Activated CD4-positive, alpha-beta memory T cell treated with anti-CD3 and anti-CD28 coated beads, Interleukin-2, amount 10 ng/mL, durations not matched to agents 7 days and 5 days (primary cell): ENCODE measurements at regions not wholly inside any gene's neighbourhood (a gene's known extent, or its start where the extent isn't known, plus 50 kb on each side); places are given as distances from the start of the nearest gene placed in this dataset.
A peak's percentile ranks its signal among the peaks of the same experiment; 100 is the strongest.
"Not testable (repeated sequence)": the region's sequence is repeated elsewhere in the genome, so short reads cannot be mapped to it uniquely, and the experiment has no call there.

ENCODE experiments used
- CTCF ChIA-PET: fragments of 350-600 bp; sonication (Branson Sonifier 250); formaldehyde crosslinking; loops from one replicate; lab custom pipeline; 2021; ENCODE audit warnings: antibody characterized with exemption, inconsistent platforms; lab: Charles Lee
- POLR2A ChIA-PET: fragments of 350-600 bp; sonication (Branson Sonifier 250); formaldehyde crosslinking; loops from one replicate; lab custom pipeline; 2021; ENCODE audit warnings: antibody characterized with exemption; lab: Charles Lee
- DNase-seq: peaks from one replicate; pipeline ENCODE4 v3.0.0-alpha.2; 2020
- H3K27ac Mint-ChIP-seq: one replicate; pipeline ENCODE4 v1.8.0; 2021; ENCODE audit warnings: mild to moderate bottlenecking, mixed read lengths
- H3K27me3 Mint-ChIP-seq: one replicate; pipeline ENCODE4 v1.8.0; 2021; ENCODE audit warnings: mixed read lengths
- H3K36me3 Mint-ChIP-seq: one replicate; pipeline ENCODE4 v1.8.0; 2021; ENCODE audit warnings: low read depth, mixed read lengths
- H3K4me1 Mint-ChIP-seq: one replicate; pipeline ENCODE4 v1.8.0; 2021; ENCODE audit warnings: mixed read lengths
- H3K4me3 Mint-ChIP-seq: one replicate; pipeline ENCODE4 v1.8.0; 2021; ENCODE audit warnings: mild to moderate bottlenecking, mixed read lengths
- H3K9me3 Mint-ChIP-seq: one replicate; pipeline ENCODE4 v1.8.0; 2021; ENCODE audit warnings: mixed read lengths

GRCh38 chr3:18703798-18704197 lies 278.7 kb upstream of the SATB1 start:
- Mint-ChIP-seq H3K27ac (no peak overlapping the region), H3K36me3 (peaks cover 57% of the 10 kb centered on the region), H3K4me1 (no peaks in the 10 kb centered on the region), H3K27me3 (no peaks in the 10 kb centered on the region), H3K4me3 (no peak overlapping the region), H3K9me3 (peaks cover 45% of the 10 kb centered on the region)
- DNase-seq, result no peak
- POLR2A ChIA-PET, result no interaction called here
- CTCF ChIA-PET, result interaction anchor here (1.3 to 1.4 kb wide), 2 partner anchors 25 to 144 kb away, joined by 3 to 4 read pairs; no protein-coding TSS in a partner anchor

DNA sequence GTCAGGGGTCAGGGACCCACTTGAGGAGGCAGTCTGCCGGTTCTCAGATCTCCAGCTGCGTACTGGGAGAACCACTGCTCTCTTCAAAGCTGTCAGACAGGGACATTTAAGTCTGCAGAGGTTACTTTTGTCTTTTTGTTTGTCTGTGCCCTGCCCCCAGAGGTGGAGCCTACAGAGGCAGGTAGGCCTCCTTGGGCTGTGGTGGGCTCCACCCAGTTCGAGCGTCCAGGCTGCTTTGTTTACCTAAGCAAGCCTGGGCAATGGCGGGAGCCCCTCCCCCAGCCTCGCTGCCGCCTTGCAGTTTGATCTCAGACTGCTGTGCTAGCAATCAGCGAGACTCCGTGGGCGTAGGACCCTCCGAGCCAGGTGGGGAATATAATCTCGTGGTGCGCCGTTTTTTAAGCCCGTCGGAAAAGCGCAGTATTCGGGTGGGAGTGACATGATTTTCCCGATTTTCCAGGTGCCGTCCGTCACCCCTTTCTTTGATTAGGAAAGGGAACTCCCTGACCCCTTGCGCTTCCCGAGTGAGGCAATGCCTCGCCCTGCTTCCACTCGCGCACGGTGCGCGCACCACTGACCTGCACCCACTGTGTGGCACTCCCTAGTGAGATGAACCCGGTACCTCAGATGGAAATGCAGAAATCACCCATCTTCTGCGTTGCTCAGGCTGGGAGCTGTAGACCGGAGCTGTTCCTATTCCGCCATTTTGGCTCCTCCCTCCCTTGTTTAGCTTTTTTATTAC lies 268.6 kb upstream of the SATB1 start:
- H3K36me3 Mint-ChIP-seq, result peaks cover 19% of the 10 kb centered on the region
- POLR2A ChIA-PET, result interaction anchor here (1.0 kb wide), 1 partner anchor 16 kb away, joined by 3 read pairs; no protein-coding TSS in a partner anchor
- DNase-seq, H3K27ac Mint-ChIP-seq, H3K27me3 Mint-ChIP-seq, CTCF ChIA-PET, H3K4me1 Mint-ChIP-seq, H3K4me3 Mint-ChIP-seq: not testable (repeated sequence)
- H3K9me3 Mint-ChIP-seq, result peaks cover 21% of the 10 kb centered on the region

DNA sequence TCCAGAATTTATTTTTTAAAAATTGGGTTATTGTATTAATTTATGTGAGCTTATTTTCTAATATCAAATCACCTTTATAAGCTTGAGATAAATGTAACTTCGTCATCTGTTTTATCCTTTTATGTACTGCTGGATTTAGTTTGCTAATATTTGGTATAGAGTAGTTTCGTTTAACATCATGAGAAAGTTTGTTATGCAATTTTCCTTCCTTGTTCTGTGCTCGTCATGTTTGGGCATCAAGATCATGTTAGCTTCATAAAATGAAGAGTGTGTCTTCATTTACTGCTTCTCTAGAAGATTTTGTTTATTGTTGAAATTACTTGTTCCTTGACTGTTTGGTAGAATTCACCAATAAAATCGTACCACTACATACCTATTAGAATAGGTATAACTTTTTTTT lies 262.1 kb upstream of the SATB1 start:
- no peaks in the 10 kb centered on the region for H3K27me3 Mint-ChIP-seq
- H3K4me1 Mint-ChIP-seq, result peaks cover 19% of the 10 kb centered on the region
- H3K27ac Mint-ChIP-seq, result no peak overlapping the region
- ChIA-PET POLR2A (interaction anchor here (0.6 to 1.6 kb wide), 3 partner anchors 22 to 152 kb away, joined by 5 to 9 read pairs (median 5); no protein-coding TSS in a partner anchor), CTCF (interaction anchor here (0.9 to 1.2 kb wide), 2 partner anchors 9 to 25 kb away, joined by 3 read pairs; no protein-coding TSS in a partner anchor)
- no peak for DNase-seq
- H3K4me3 Mint-ChIP-seq, result no peak overlapping the region
- peaks cover 33% of the 10 kb centered on the region for H3K36me3 Mint-ChIP-seq
- peaks cover 27% of the 10 kb centered on the region for H3K9me3 Mint-ChIP-seq

- ChIA-PET CTCF (interaction anchor here (1.0 kb wide), 1 partner anchor 31 kb away, joined by 4 read pairs; no protein-coding TSS in a partner anchor), POLR2A (interaction anchor here (0.8 to 1.4 kb wide), 2 partner anchors 29 to 57 kb away, joined by 3 to 5 read pairs; no protein-coding TSS in a partner anchor)
- Mint-ChIP-seq H3K36me3 (peaks cover 33% of the 10 kb centered on the region), H3K9me3 (peaks cover 27% of the 10 kb centered on the region), H3K27me3 (no peaks in the 10 kb centered on the region), H3K27ac (no peak overlapping the region), H3K4me1 (peaks cover 48% of the 10 kb centered on the region), H3K4me3 (no peak overlapping the region)
- no peak for DNase-seq
Observed at GRCh38 chr3:18683900-18684299, 258.8 kb upstream of the SATB1 start.

DNA sequence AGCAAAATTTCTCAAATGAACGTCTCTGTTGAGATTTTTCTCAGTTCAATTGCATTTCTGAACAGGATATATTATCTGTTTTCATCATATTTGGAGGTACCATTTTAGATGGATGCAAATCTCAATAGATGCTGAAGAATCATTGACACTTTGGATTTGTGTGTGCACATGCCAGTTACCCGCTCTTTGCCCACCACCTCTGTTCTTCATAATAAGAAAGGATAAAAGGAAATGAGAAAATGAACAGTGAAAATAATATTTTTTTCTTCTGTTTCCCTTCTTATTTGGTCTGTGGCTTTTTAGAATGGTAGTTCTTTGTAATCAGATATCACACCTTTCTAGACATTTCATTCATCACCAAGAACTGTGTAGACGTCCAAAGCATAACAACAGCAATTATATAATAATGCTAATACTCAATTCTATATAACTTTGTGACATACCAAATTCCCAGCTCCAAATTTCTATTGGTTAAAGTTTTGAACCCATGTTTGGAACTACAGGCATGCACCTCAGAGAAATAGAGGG lies 256.7 kb upstream of the SATB1 start:
- Mint-ChIP-seq H3K4me1 (peaks cover 63% of the 10 kb centered on the region), H3K9me3 (peaks cover 31% of the 10 kb centered on the region), H3K27me3 (no peaks in the 10 kb centered on the region), H3K4me3 (no peak overlapping the region), H3K36me3 (peaks cover 39% of the 10 kb centered on the region), H3K27ac (peak overlapping the region; percentile 79)
- no peak for DNase-seq
- ChIA-PET POLR2A (interaction anchor here (0.7 to 1.8 kb wide), 7 partner anchors 12 to 236 kb away, joined by 3 to 10 read pairs (median 3); no protein-coding TSS in a partner anchor), CTCF (no interaction called here)

- Mint-ChIP-seq H3K4me3 (no peak overlapping the region), H3K4me1 (peaks cover 71% of the 10 kb centered on the region), H3K36me3 (peaks cover 36% of the 10 kb centered on the region), H3K27ac (peak overlapping the region; percentile 79), H3K9me3 (peaks cover 27% of the 10 kb centered on the region), H3K27me3 (no peaks in the 10 kb centered on the region)
- DNase-seq, result no peak
- CTCF ChIA-PET, result no interaction called here
- POLR2A ChIA-PET, result interaction anchor here (1.0 kb wide), 2 partner anchors 35 to 189 kb away, joined by 3 read pairs; no protein-coding TSS in a partner anchor
Observed at GRCh38 chr3:18680758-18681157, 255.6 kb upstream of the SATB1 start.

- CTCF ChIA-PET, result interaction anchor here (0.7 to 2.8 kb wide), 9 partner anchors 22 to 248 kb away, joined by 3 to 15 read pairs (median 3); no protein-coding TSS in a partner anchor
Observed at GRCh38 chr3:18679238-18679637, 254.1 kb upstream of the SATB1 start.

DNA sequence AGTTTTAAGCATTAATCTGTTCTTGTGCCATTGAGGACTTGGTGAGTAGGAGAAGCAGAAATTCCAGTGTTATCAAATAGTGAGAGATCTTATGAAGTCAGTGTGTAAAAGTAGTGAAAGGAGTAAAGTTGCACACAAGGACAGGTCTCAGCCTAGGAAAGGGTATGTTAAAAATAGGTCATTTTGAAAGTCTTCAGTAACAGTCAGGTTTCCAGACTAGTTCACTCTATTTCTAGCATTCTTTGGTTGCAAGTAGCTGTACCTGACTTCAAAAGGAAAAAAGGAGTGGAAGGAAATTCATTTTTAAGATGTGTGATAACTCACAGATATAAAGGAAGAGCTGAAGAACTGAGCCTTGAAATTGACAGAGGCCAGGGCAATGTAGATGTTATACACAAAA lies 250.1 kb upstream of the SATB1 start:
- ChIA-PET POLR2A (interaction anchor here (2.4 to 2.7 kb wide), 2 partner anchors 26 to 42 kb away, joined by 10 to 12 read pairs; no protein-coding TSS in a partner anchor), CTCF (interaction anchor here (1.3 kb wide), 1 partner anchor 25 kb away, joined by 4 read pairs; no protein-coding TSS in a partner anchor)
- Mint-ChIP-seq H3K4me3 (no peak overlapping the region), H3K4me1 (peaks cover 84% of the 10 kb centered on the region), H3K36me3 (peaks cover 22% of the 10 kb centered on the region), H3K9me3 (peaks cover 6% of the 10 kb centered on the region), H3K27ac (peak overlapping the region; percentile 17), H3K27me3 (no peaks in the 10 kb centered on the region)
- DNase-seq, result no peak

More at GRCh38 chr3:18679238-18679637, 254.1 kb upstream of the SATB1 start:
- Mint-ChIP-seq H3K4me3 (peak overlapping the region; percentile 43), H3K4me1 (peaks cover 79% of the 10 kb centered on the region), H3K36me3 (peaks cover 31% of the 10 kb centered on the region), H3K27ac (peak overlapping the region; percentile 85), H3K9me3 (peaks cover 16% of the 10 kb centered on the region), H3K27me3 (no peaks in the 10 kb centered on the region)
- POLR2A ChIA-PET, result interaction anchor here (0.8 to 4.5 kb wide), 27 partner anchors 10 to 937 kb away, joined by 3 to 40 read pairs (median 4); partner anchors contain the start of gene TBC1D5
- peak; percentile 64 for DNase-seq

GRCh38 chr3:18672561-18672960 lies 247.4 kb upstream of the SATB1 start:
- H3K4me1 Mint-ChIP-seq, result peaks cover 78% of the 10 kb centered on the region
- POLR2A ChIA-PET, result no interaction called here

GRCh38 chr3:18670759-18671158 lies 245.6 kb upstream of the SATB1 start:
- POLR2A ChIA-PET, result interaction anchor here (1.2 to 3.1 kb wide), 6 partner anchors 8 to 246 kb away, joined by 3 to 24 read pairs (median 4); partner anchors contain the start of gene SATB1
- peak overlapping the region; percentile 69 for H3K27ac Mint-ChIP-seq
- peaks cover 14% of the 10 kb centered on the region for H3K36me3 Mint-ChIP-seq
- H3K9me3 Mint-ChIP-seq, result peaks cover 3% of the 10 kb centered on the region
- peaks cover 64% of the 10 kb centered on the region for H3K4me1 Mint-ChIP-seq
- peak overlapping the region; percentile 0 for H3K4me3 Mint-ChIP-seq
- CTCF ChIA-PET, result interaction anchor here (1.2 to 3.2 kb wide), 3 partner anchors 14 to 75 kb away, joined by 3 to 14 read pairs (median 3); no protein-coding TSS in a partner anchor
- no peaks in the 10 kb centered on the region for H3K27me3 Mint-ChIP-seq
- DNase-seq, result no peak

More at GRCh38 chr3:18672561-18672960, 247.4 kb upstream of the SATB1 start:
- CTCF ChIA-PET, result interaction anchor here (2.0 kb wide), 1 partner anchor 86 kb away, joined by 6 read pairs; no protein-coding TSS in a partner anchor
- H3K27ac Mint-ChIP-seq, result peak overlapping the region; percentile 59
- H3K36me3 Mint-ChIP-seq, result peaks cover 19% of the 10 kb centered on the region
- H3K4me3 Mint-ChIP-seq, result peak overlapping the region; percentile 65
- H3K9me3 Mint-ChIP-seq, result peaks cover 6% of the 10 kb centered on the region
- no peaks in the 10 kb centered on the region for H3K27me3 Mint-ChIP-seq
- DNase-seq, result no peak

- Mint-ChIP-seq H3K4me1 (peaks cover 55% of the 10 kb centered on the region), H3K36me3 (peaks cover 8% of the 10 kb centered on the region), H3K4me3 (no peak overlapping the region), H3K27ac (peak overlapping the region; percentile 69), H3K9me3 (peaks cover 3% of the 10 kb centered on the region), H3K27me3 (no peaks in the 10 kb centered on the region)
- peak; percentile 57 for DNase-seq
- CTCF ChIA-PET, result interaction anchor here (1.2 to 3.2 kb wide), 4 partner anchors 12 to 109 kb away, joined by 3 to 14 read pairs (median 6); no protein-coding TSS in a partner anchor
- POLR2A ChIA-PET, result interaction anchor here (0.7 to 3.1 kb wide), 11 partner anchors 10 to 244 kb away, joined by 3 to 24 read pairs (median 4); partner anchors contain the start of gene SATB1
Observed at GRCh38 chr3:18669374-18669773, 244.2 kb upstream of the SATB1 start.

GRCh38 chr3:18667552-18667951 lies 242.4 kb upstream of the SATB1 start:
- no peak for DNase-seq
- ChIA-PET CTCF (no interaction called here), POLR2A (interaction anchor here (1.0 kb wide), 1 partner anchor 11 kb away, joined by 3 read pairs; no protein-coding TSS in a partner anchor)
- Mint-ChIP-seq H3K36me3 (peaks cover 19% of the 10 kb centered on the region), H3K27me3 (no peaks in the 10 kb centered on the region), H3K27ac (no peak overlapping the region), H3K9me3 (peaks cover 7% of the 10 kb centered on the region), H3K4me1 (peaks cover 41% of the 10 kb centered on the region), H3K4me3 (no peak overlapping the region)
